ENCODE measurements at regions not wholly inside any gene's neighbourhood (a gene's known extent, or its start where the extent isn't known, plus 50 kb on each side); places are given as distances from the start of the nearest gene placed in this dataset.

DNA sequence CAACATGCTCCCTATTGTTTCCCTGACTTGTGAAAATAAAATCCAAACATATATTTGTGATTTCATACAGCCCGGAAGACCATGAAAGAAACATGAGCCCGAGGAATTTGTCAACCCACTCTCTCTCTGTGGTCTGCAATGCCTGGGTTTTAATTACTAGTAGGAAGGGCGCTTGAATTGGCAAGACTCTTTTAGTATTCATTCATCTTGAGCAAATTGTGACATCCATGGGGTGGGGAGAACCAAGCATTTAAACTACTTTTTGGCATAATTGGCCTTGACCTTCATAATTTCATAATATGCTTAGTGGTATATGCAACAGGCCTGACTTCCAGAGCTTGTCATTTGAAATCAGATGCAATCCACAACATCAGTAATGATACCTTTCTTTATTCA is 142.4 kb upstream of the BMPER start:
- no peaks in the 10 kb centered on the region for H4K20me1 ChIP-seq (ENCODE audit: insufficient read depth, low read length)
- H3K4me2 ChIP-seq (ENCODE audit: low read depth, low read length), result no peak overlapping the region
- no peak for DNase-seq
- no peak overlapping the region for H3K27ac ChIP-seq (ENCODE audit: low read length)
- no peaks in the 10 kb centered on the region for H3K9me2 ChIP-seq (replicated peaks; ENCODE audit: insufficient read depth, low read length)
- no peaks in the 10 kb centered on the region for H3F3A ChIP-seq (ENCODE audit: insufficient read depth, low read length)
- no peak overlapping the region for H3K4me3 ChIP-seq (ENCODE audit: low read length)
- no peak overlapping the region for H3K9ac ChIP-seq (ENCODE audit: low read length)
- TF ChIP-seq EZH2phosphoT487 (IDR thresholded peaks at IDR 0.05; ENCODE audit: low read length), result no peak
- TF ChIP-seq EZH2 (optimal IDR thresholded peaks at IDR 0.05; ENCODE audit: low read depth, low read length), result no peak
- TF ChIP-seq, protein P1, sequence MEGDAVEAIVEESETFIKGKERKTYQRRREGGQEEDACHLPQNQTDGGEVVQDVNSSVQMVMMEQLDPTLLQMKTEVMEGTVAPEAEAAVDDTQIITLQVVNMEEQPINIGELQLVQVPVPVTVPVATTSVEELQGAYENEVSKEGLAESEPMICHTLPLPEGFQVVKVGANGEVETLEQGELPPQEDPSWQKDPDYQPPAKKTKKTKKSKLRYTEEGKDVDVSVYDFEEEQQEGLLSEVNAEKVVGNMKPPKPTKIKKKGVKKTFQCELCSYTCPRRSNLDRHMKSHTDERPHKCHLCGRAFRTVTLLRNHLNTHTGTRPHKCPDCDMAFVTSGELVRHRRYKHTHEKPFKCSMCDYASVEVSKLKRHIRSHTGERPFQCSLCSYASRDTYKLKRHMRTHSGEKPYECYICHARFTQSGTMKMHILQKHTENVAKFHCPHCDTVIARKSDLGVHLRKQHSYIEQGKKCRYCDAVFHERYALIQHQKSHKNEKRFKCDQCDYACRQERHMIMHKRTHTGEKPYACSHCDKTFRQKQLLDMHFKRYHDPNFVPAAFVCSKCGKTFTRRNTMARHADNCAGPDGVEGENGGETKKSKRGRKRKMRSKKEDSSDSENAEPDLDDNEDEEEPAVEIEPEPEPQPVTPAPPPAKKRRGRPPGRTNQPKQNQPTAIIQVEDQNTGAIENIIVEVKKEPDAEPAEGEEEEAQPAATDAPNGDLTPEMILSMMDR (IDR thresholded peaks at IDR 0.05; ENCODE audit: low read length), result no peak
- no peaks in the 10 kb centered on the region for H3K79me2 ChIP-seq (ENCODE audit: low read length)
- no peaks in the 10 kb centered on the region for H3K9me3 ChIP-seq (replicated peaks; ENCODE audit: insufficient read depth, low read length)
- H2AFZ ChIP-seq (ENCODE audit: low read length), result no peak overlapping the region
- H3K27me3 ChIP-seq (replicated peaks; ENCODE audit: insufficient read depth, low read length), result no peaks in the 10 kb centered on the region
- no peaks in the 10 kb centered on the region for H3K4me1 ChIP-seq (ENCODE audit: low read length)
- H3K36me3 ChIP-seq (replicated peaks; ENCODE audit: insufficient read depth, low read length), result no peaks in the 10 kb centered on the region

DNA sequence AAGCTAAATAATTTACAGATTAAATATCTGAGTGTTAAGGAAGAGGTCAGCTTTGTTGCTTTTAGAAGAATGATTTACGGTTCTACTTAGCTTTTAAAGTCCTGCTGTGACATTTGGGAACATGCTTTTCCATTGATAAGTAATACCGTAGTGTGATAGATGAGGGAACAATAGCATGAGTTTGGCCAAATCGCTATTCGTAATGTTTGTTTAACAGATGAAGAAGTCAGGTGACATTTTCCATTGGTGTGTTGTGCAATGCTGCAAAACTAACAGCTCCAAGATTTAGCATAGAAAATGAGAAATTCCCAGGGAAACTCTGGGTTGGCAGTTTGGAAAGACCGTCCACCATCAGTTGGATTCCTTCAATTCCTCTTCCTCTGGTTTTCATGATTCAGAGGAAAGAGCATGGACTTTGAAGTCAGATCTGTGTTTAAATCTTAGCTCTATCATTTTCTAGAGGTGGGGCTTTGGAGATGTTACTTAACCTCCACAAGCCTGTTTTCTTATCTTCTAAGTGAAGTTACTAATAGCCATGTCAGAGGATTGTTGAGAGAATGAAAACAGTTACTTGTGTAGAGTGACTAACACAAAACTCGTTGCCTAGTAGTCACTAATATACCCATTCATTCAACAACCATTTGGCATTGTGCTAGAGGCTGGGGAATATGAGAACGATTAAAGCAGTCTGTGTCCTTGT is 140.4 kb upstream of the BMPER start:
- Histone ChIP-seq H3K9me3 (replicated peaks; ENCODE audit: insufficient read depth, low read length) (no peaks in the 10 kb centered on the region), H3K4me1 (ENCODE audit: low read length) (no peaks in the 10 kb centered on the region), H3K4me2 (ENCODE audit: low read depth, low read length) (no peak overlapping the region), H4K20me1 (ENCODE audit: insufficient read depth, low read length) (no peaks in the 10 kb centered on the region), H2AFZ (ENCODE audit: low read length) (no peak overlapping the region), H3F3A (ENCODE audit: insufficient read depth, low read length) (no peaks in the 10 kb centered on the region), H3K79me2 (ENCODE audit: low read length) (no peaks in the 10 kb centered on the region), H3K36me3 (replicated peaks; ENCODE audit: insufficient read depth, low read length) (no peaks in the 10 kb centered on the region), H3K4me3 (ENCODE audit: low read length) (no peak overlapping the region), H3K9ac (ENCODE audit: low read length) (no peak overlapping the region), H3K27ac (ENCODE audit: low read length) (no peak overlapping the region), H3K27me3 (replicated peaks; ENCODE audit: insufficient read depth, low read length) (no peaks in the 10 kb centered on the region), H3K9me2 (replicated peaks; ENCODE audit: insufficient read depth, low read length) (no peaks in the 10 kb centered on the region)
- no peak for DNase-seq
- TF ChIP-seq, protein P1 (IDR thresholded peaks at IDR 0.05; ENCODE audit: low read length), result no peak
- TF ChIP-seq EZH2phosphoT487 (IDR thresholded peaks at IDR 0.05; ENCODE audit: low read length) (no peak), EZH2 (optimal IDR thresholded peaks at IDR 0.05; ENCODE audit: low read depth, low read length) (no peak)

DNA sequence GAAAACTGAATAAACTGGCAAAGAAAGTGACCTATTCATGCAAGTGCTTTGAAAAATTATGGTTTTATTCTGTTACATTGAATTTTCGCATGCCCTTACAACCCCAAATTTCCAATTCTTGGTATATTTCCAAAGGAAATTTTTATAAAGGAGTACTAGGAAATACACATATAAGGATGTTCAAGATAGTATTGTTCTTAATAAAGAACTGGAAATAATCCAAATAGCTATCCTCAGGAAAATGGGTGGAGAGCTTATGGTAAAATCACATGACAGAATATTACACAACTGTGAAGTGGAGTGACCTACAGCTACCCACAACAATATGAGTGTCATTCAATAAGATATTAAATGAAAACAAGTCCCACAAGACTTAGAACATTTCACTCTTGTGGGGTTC is 138.9 kb upstream of the BMPER start:
- no peak overlapping the region for H3K27ac ChIP-seq (ENCODE audit: low read length)
- H3K27me3 ChIP-seq (replicated peaks; ENCODE audit: insufficient read depth, low read length), result no peaks in the 10 kb centered on the region
- H3K9me3 ChIP-seq (replicated peaks; ENCODE audit: insufficient read depth, low read length), result no peaks in the 10 kb centered on the region
- H3K79me2 ChIP-seq (ENCODE audit: low read length), result no peaks in the 10 kb centered on the region
- TF ChIP-seq EZH2 (optimal IDR thresholded peaks at IDR 0.05; ENCODE audit: low read depth, low read length), result no peak
- TF ChIP-seq EZH2phosphoT487 (IDR thresholded peaks at IDR 0.05; ENCODE audit: low read length), result no peak
- TF ChIP-seq, protein P1 (IDR thresholded peaks at IDR 0.05; ENCODE audit: low read length), result no peak
- H3K36me3 ChIP-seq (replicated peaks; ENCODE audit: insufficient read depth, low read length), result no peaks in the 10 kb centered on the region
- DNase-seq, result no peak
- no peaks in the 10 kb centered on the region for H3F3A ChIP-seq (ENCODE audit: insufficient read depth, low read length)
- H3K9me2 ChIP-seq (replicated peaks; ENCODE audit: insufficient read depth, low read length), result no peaks in the 10 kb centered on the region
- no peaks in the 10 kb centered on the region for H3K4me1 ChIP-seq (ENCODE audit: low read length)
- no peak overlapping the region for H2AFZ ChIP-seq (ENCODE audit: low read length)
- H3K4me2 ChIP-seq (ENCODE audit: low read depth, low read length), result no peak overlapping the region
- no peak overlapping the region for H3K4me3 ChIP-seq (ENCODE audit: low read length)
- H3K9ac ChIP-seq (ENCODE audit: low read length), result no peak overlapping the region
- no peaks in the 10 kb centered on the region for H4K20me1 ChIP-seq (ENCODE audit: insufficient read depth, low read length)

Data from MM.1S (cell line).